Thoracic aorta (tissue), 2 donors: ENCODE measurements at regions not wholly inside any gene's neighbourhood (a gene's known extent, or its start where the extent isn't known, plus 50 kb on each side); places are given as distances from the start of the nearest gene placed in this dataset.

ENCODE experiments used
- ATAC-seq: fragments of 150-250 bp; one replicate; pipeline ENCODE4 v1.8.0; 2017; ENCODE audit warnings: low read depth; ENCODE audit not compliant: insufficient number of reproducible peaks, low FRiP score
- DNase-seq: peaks from one replicate; pipeline ENCODE4 v3.0.0-alpha.2; 2020; ENCODE audit warnings: low spot score
- H3K27ac ChIP-seq, 2 donors: fragments of 200-600 bp; sonication (generic); 1 replicate in 1 of 2; 2 replicates in 1 of 2; pipeline ENCODE4 v1.5.1; 2016; ENCODE audit warnings: mild to moderate bottlenecking in 2 of 2, moderate library complexity in 2 of 2
- H3K27me3 ChIP-seq: fragments of 200-600 bp; sonication (generic); replicated peaks from 2 replicates; pipeline ENCODE4 v1.6.0; 2016; ENCODE audit warnings: mild to moderate bottlenecking; ENCODE audit not compliant: insufficient read depth
- H3K36me3 ChIP-seq: fragments of 200-600 bp; sonication (generic); one replicate; pipeline ENCODE4 v1.5.1; 2016
- H3K4me1 ChIP-seq, 2 donors: fragments of 200-600 bp; sonication (generic); 1 replicate in 1 of 2; 2 replicates in 1 of 2; pipeline versions ENCODE4 v1.5.1 to v1.6.0; 2016; ENCODE audit warnings: low read depth in 2 of 2, mild to moderate bottlenecking in 1 of 2; ENCODE audit not compliant: control insufficient read depth in 1 of 2
- H3K4me3 ChIP-seq: fragments of 200-600 bp; sonication (generic); 2 replicates; pipeline ENCODE4 v1.5.1; 2016; ENCODE audit warnings: mild to moderate bottlenecking
- H3K9me3 ChIP-seq: fragments of 200-600 bp; sonication (generic); 2 replicates; pipeline ENCODE4 v1.5.1; 2016
- CTCF ChIP-seq: fragments of 200-600 bp; sonication (generic); IDR thresholded peaks from one replicate; pipeline ENCODE4 v1.5.1; 2019; ENCODE audit warnings: antibody characterized with exemption

- no peak for TF ChIP-seq CTCF
- no peak overlapping the region for H3K27ac ChIP-seq
- no peaks in the 10 kb centered on the region for H3K36me3 ChIP-seq
- H3K27me3 ChIP-seq = no peaks in the 10 kb centered on the region
- DNase-seq = no peak
- no peak overlapping the region for H3K4me3 ChIP-seq
- no peaks in the 10 kb centered on the region for H3K4me1 ChIP-seq
- no peak for ATAC-seq
- H3K9me3 ChIP-seq = no peaks in the 10 kb centered on the region
These were observed 188.3 kb downstream of the MIB1 start for GRCh38 chr18:21928925-21929324.

DNA sequence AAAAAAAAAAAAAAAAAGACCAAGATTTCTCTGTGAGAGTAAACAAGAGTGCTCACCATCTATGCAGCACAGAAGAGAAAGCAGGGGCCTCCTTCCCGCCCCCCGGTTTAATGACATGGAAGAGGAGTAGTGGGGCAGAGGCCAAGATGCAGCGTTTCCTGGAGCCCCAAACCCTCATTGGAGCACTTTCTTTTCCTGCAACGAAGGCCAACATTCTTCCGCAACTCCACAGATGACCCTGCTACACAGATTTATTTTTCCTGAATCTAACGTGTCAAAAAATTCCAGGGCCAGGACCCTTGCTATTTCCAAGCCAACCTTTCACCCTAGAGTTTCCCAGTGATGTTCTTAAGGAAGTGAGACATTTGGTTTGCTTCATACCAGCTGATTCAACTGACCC lies 189.6 kb downstream of the MIB1 start:
- Histone ChIP-seq H3K27me3 (no peaks in the 10 kb centered on the region), H3K27ac (no peak overlapping the region), H3K4me3 (no peak overlapping the region), H3K4me1 (no peaks in the 10 kb centered on the region), H3K9me3 (no peaks in the 10 kb centered on the region), H3K36me3 (no peaks in the 10 kb centered on the region)
- no peak for ATAC-seq
- DNase-seq = no peak
- TF ChIP-seq CTCF = no peak

- H3K4me1 ChIP-seq = no peaks in the 10 kb centered on the region
- no peak for TF ChIP-seq CTCF
- DNase-seq = no peak
- H3K36me3 ChIP-seq = no peaks in the 10 kb centered on the region
- no peak overlapping the region for H3K27ac ChIP-seq
- ATAC-seq = no peak
- no peaks in the 10 kb centered on the region for H3K27me3 ChIP-seq
- no peaks in the 10 kb centered on the region for H3K9me3 ChIP-seq
- H3K4me3 ChIP-seq = no peak overlapping the region
These were observed 193.6 kb downstream of the MIB1 start for GRCh38 chr18:21933931-21934765.

- Histone ChIP-seq H3K9me3 (no peaks in the 10 kb centered on the region), H3K36me3 (no peaks in the 10 kb centered on the region), H3K4me3 (no peak overlapping the region), H3K27me3 (no peaks in the 10 kb centered on the region), H3K27ac (no peak overlapping the region), H3K4me1 (no peaks in the 10 kb centered on the region)
- DNase-seq (no peak), ATAC-seq (no peak)
- TF ChIP-seq CTCF = no peak
These were observed 194.1 kb downstream of the MIB1 start for GRCh38 chr18:21934766-21935015.

DNA sequence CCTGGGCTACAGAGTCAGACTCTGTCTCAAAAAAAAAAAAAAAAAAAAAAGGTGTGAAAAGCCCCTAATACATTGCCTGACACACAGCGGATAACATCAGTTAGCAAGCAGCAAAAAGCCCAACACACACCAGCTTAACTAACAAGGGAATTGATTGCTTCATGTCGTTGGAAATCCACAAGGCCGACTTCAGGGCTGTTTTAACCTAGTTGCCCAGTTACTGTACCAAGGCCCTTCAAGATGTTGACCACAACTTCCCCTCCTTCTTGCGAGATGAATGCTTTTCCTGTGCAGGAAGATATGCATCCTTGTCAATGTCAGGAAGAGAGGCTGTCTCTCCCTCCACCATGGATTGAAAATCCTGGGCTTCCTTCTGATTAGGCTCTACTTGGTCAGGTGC lies 202.9 kb downstream of the MIB1 start:
- no peaks in the 10 kb centered on the region for H3K9me3 ChIP-seq
- ATAC-seq = no peak
- no peak overlapping the region for H3K27ac ChIP-seq
- no peak for TF ChIP-seq CTCF
- H3K4me3 ChIP-seq = no peak overlapping the region
- DNase-seq = no peak
- H3K36me3 ChIP-seq = no peaks in the 10 kb centered on the region
- no peaks in the 10 kb centered on the region for H3K27me3 ChIP-seq
- no peaks in the 10 kb centered on the region for H3K4me1 ChIP-seq
